Keratinocyte (primary cell): ENCODE measurements at regions not wholly inside any gene's neighbourhood (a gene's known extent, or its start where the extent isn't known, plus 50 kb on each side); places are given as distances from the start of the nearest gene placed in this dataset.

Experiments
- EZH2 ChIP-seq: IDR thresholded peaks from one replicate; pipeline ENCODE4 v1.6.1; 2012; ENCODE audit warnings: inconsistent platforms, mild to moderate bottlenecking, low read length, moderate library complexity
- TF ChIP-seq, protein P1 (sequence below), 3 experiments: IDR thresholded peaks in 1 of 3; conservative IDR thresholded peaks in 1 of 3; optimal IDR thresholded peaks in 1 of 3; 2 replicates in 2 of 3; 3 replicates in 1 of 3; pipeline versions ENCODE3 to v1.5.1; 2011; ENCODE audit warnings: low read length in 3 of 3, mild to moderate bottlenecking in 3 of 3, moderate library complexity in 2 of 3, control low read depth in 1 of 3, inconsistent platforms in 1 of 3; ENCODE audit not compliant: insufficient read depth in 2 of 3; ENCODE audit errors: extremely low read depth in 1 of 3

DNA sequence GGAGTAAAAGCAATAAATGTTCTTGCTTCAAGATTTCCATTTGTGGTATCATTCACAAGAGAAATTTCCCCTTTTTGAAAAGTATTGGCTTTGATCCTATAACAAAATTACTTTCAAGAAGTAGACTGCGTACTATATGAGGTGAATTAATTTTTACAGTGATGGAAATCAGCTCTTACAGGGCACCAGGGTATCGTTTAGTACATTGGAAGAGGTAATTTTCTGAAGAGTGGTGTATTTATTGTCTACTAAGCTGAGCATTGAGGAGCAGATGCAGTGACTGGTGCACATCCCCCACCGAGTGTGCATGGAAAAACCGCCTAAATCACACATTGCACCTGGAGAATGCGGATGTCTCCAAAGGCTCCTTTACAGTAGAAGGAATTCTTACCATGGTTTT, 209.5 kb downstream of the SAMD5 start:
- TF ChIP-seq, protein P1, sequence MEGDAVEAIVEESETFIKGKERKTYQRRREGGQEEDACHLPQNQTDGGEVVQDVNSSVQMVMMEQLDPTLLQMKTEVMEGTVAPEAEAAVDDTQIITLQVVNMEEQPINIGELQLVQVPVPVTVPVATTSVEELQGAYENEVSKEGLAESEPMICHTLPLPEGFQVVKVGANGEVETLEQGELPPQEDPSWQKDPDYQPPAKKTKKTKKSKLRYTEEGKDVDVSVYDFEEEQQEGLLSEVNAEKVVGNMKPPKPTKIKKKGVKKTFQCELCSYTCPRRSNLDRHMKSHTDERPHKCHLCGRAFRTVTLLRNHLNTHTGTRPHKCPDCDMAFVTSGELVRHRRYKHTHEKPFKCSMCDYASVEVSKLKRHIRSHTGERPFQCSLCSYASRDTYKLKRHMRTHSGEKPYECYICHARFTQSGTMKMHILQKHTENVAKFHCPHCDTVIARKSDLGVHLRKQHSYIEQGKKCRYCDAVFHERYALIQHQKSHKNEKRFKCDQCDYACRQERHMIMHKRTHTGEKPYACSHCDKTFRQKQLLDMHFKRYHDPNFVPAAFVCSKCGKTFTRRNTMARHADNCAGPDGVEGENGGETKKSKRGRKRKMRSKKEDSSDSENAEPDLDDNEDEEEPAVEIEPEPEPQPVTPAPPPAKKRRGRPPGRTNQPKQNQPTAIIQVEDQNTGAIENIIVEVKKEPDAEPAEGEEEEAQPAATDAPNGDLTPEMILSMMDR (optimal IDR thresholded peaks at IDR 0.05 in 1 of 3, IDR thresholded peaks at IDR 0.05 in 1 of 3, conservative IDR thresholded peaks at IDR 0.05 in 1 of 3; ENCODE audit: extremely low read depth in 1 of 3, insufficient read depth in 2 of 3, low read length in 3 of 3), result no peak
- TF ChIP-seq EZH2, result no peak
